Muscle of leg (tissue), 3 donors: ENCODE measurements at regions not wholly inside any gene's neighbourhood (a gene's known extent, or its start where the extent isn't known, plus 50 kb on each side); places are given as distances from the start of the nearest gene placed in this dataset.
"Not testable (repeated sequence)": the region's sequence is repeated elsewhere in the genome, so short reads cannot be mapped to it uniquely, and the experiment has no call there.

Source experiments
- DNase-seq: peaks from one replicate; pipeline ENCODE4 v3.0.0; 2013
- H3K27ac ChIP-seq: one replicate; pipeline ENCODE4 v1.5.1; 2013; ENCODE audit warnings: mild to moderate bottlenecking, low read length, control low read depth
- H3K27me3 ChIP-seq: one replicate; pipeline ENCODE4 v1.6.1; 2013; ENCODE audit warnings: low read length; ENCODE audit not compliant: control insufficient read depth, insufficient read depth
- H3K36me3 ChIP-seq: one replicate; pipeline ENCODE4 v1.6.1; 2013; ENCODE audit warnings: low read length; ENCODE audit not compliant: control insufficient read depth, insufficient read depth
- H3K4me1 ChIP-seq: one replicate; pipeline ENCODE4 v1.6.1; 2013; ENCODE audit warnings: low read length; ENCODE audit not compliant: control insufficient read depth, insufficient read depth
- H3K4me3 ChIP-seq: one replicate; pipeline ENCODE4 v1.5.1; 2013; ENCODE audit warnings: low read length, control low read depth
- H3K9me3 ChIP-seq: replicated peaks from 2 replicates; pipeline ENCODE4 v1.6.1; 2013; ENCODE audit warnings: low read depth, low read length; ENCODE audit not compliant: control insufficient read depth
- WGBS: methylation state at CpG from one replicate; pipeline ENCODE4 v1.1.5; 2013; ENCODE audit warnings: missing lambda C conversion rate; ENCODE audit not compliant: insufficient coverage; 5-methylcytosine and 5-hydroxymethylcytosine counted together

GRCh38 chr11:69869311-69869939 lies 50.2 kb upstream of the FGF3 start:
- Histone ChIP-seq H3K27ac (no peak overlapping the region), H3K36me3 (no peaks in the 10 kb centered on the region), H3K4me1 (peaks cover 11% of the 10 kb centered on the region), H3K9me3 (no peaks in the 10 kb centered on the region), H3K27me3 (peaks cover 28% of the 10 kb centered on the region), H3K4me3 (no peak overlapping the region)
- WGBS: 74% methylated on average over 9 of the region's 13 CpGs
- no peak for DNase-seq

GRCh38 chr11:69870766-69871165 lies 51.5 kb upstream of the FGF3 start:
- WGBS: 80% methylated on average over 1 of the region's 3 CpGs
- no peak for DNase-seq
- Histone ChIP-seq H3K4me1 (peaks cover 11% of the 10 kb centered on the region), H3K36me3 (no peaks in the 10 kb centered on the region), H3K27me3 (peaks cover 36% of the 10 kb centered on the region), H3K4me3 (no peak overlapping the region), H3K27ac (no peak overlapping the region), H3K9me3 (no peaks in the 10 kb centered on the region)

- peaks cover 35% of the 10 kb centered on the region for H3K27me3 ChIP-seq
- DNase-seq: no peak
- WGBS: 73% methylated on average over 12 of the region's 15 CpGs
Observed at GRCh38 chr11:69873166-69874077, 54.2 kb upstream of the FGF3 start.

GRCh38 chr11:69874178-69874983 lies 55.2 kb upstream of the FGF3 start:
- H3K4me3 ChIP-seq: no peak overlapping the region
- H3K4me1 ChIP-seq: no peaks in the 10 kb centered on the region
- no peak overlapping the region for H3K27ac ChIP-seq
- WGBS: 73% methylated on average over 10 of the region's 22 CpGs
- H3K27me3 ChIP-seq: peaks cover 26% of the 10 kb centered on the region
- no peaks in the 10 kb centered on the region for H3K36me3 ChIP-seq
- no peaks in the 10 kb centered on the region for H3K9me3 ChIP-seq
- no peak for DNase-seq

More at GRCh38 chr11:69873166-69874077, 54.2 kb upstream of the FGF3 start:
- no peaks in the 10 kb centered on the region for H3K36me3 ChIP-seq
- peaks cover 3% of the 10 kb centered on the region for H3K4me1 ChIP-seq
- H3K9me3 ChIP-seq: no peaks in the 10 kb centered on the region
- no peak overlapping the region for H3K4me3 ChIP-seq
- H3K27ac ChIP-seq: no peak overlapping the region

GRCh38 chr11:69874984-69875624 lies 55.9 kb upstream of the FGF3 start:
- no peaks in the 10 kb centered on the region for H3K4me1 ChIP-seq
- no peaks in the 10 kb centered on the region for H3K9me3 ChIP-seq
- 36% methylated on average over 13 of the region's 21 CpGs for WGBS
- peaks cover 27% of the 10 kb centered on the region for H3K27me3 ChIP-seq
- DNase-seq: no peak
- H3K4me3 ChIP-seq: no peak overlapping the region
- H3K36me3 ChIP-seq: no peaks in the 10 kb centered on the region
- H3K27ac ChIP-seq: no peak overlapping the region

GRCh38 chr11:69876013-69876412 lies 56.8 kb upstream of the FGF3 start:
- Histone ChIP-seq H3K27me3 (peaks cover 30% of the 10 kb centered on the region), H3K9me3 (no peaks in the 10 kb centered on the region), H3K27ac (no peak overlapping the region), H3K36me3 (no peaks in the 10 kb centered on the region), H3K4me1 (no peaks in the 10 kb centered on the region), H3K4me3 (no peak overlapping the region)
- no peak for DNase-seq
- 83% methylated on average over 10 of the region's 10 CpGs for WGBS

GRCh38 chr11:69877235-69877634 lies 58.0 kb upstream of the FGF3 start:
- 80% methylated on average over 2 of the region's 8 CpGs for WGBS

GRCh38 chr11:69877704-69878103 lies 58.5 kb upstream of the FGF3 start:
- DNase-seq, H3K4me3 ChIP-seq, H3K27ac ChIP-seq, H3K9me3 ChIP-seq, H3K36me3 ChIP-seq, H3K4me1 ChIP-seq: not testable (repeated sequence)
- peaks cover 34% of the 10 kb centered on the region for H3K27me3 ChIP-seq
- WGBS: 92% methylated on average over 4 of the region's 7 CpGs

More at GRCh38 chr11:69877235-69877634, 58.0 kb upstream of the FGF3 start:
- no peaks in the 10 kb centered on the region for H3K36me3 ChIP-seq
- no peaks in the 10 kb centered on the region for H3K4me1 ChIP-seq
- no peak overlapping the region for H3K4me3 ChIP-seq
- no peak overlapping the region for H3K27ac ChIP-seq
- peaks cover 31% of the 10 kb centered on the region for H3K27me3 ChIP-seq
- H3K9me3 ChIP-seq: no peaks in the 10 kb centered on the region
- no peak for DNase-seq

- 57% methylated on average over 9 of the region's 12 CpGs for WGBS
- Histone ChIP-seq H3K27me3 (peaks cover 38% of the 10 kb centered on the region), H3K36me3 (no peaks in the 10 kb centered on the region), H3K9me3 (no peaks in the 10 kb centered on the region), H3K4me1 (no peaks in the 10 kb centered on the region), H3K4me3 (no peak overlapping the region), H3K27ac (no peak overlapping the region)
- DNase-seq: no peak
Observed at GRCh38 chr11:69878144-69878883, 59.1 kb upstream of the FGF3 start.
